ENCODE measurements at regions not wholly inside any gene's neighbourhood (a gene's known extent, or its start where the extent isn't known, plus 50 kb on each side); places are given as distances from the start of the nearest gene placed in this dataset.

- TF ChIP-seq, protein P1, sequence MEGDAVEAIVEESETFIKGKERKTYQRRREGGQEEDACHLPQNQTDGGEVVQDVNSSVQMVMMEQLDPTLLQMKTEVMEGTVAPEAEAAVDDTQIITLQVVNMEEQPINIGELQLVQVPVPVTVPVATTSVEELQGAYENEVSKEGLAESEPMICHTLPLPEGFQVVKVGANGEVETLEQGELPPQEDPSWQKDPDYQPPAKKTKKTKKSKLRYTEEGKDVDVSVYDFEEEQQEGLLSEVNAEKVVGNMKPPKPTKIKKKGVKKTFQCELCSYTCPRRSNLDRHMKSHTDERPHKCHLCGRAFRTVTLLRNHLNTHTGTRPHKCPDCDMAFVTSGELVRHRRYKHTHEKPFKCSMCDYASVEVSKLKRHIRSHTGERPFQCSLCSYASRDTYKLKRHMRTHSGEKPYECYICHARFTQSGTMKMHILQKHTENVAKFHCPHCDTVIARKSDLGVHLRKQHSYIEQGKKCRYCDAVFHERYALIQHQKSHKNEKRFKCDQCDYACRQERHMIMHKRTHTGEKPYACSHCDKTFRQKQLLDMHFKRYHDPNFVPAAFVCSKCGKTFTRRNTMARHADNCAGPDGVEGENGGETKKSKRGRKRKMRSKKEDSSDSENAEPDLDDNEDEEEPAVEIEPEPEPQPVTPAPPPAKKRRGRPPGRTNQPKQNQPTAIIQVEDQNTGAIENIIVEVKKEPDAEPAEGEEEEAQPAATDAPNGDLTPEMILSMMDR (IDR thresholded peaks at IDR 0.05; ENCODE audit: low read depth, low read length) = no peak
- TF ChIP-seq POLR2A (IDR thresholded peaks at IDR 0.05; ENCODE audit: extremely low read depth, insufficient read length) (no peak), MYC (IDR thresholded peaks at IDR 0.05; ENCODE audit: low read depth, low read length) (no peak)
- no peak overlapping the region for H3K4me3 ChIP-seq (ENCODE audit: low read depth, low read length)
- DNase-seq (ENCODE audit: low read depth) = no peak
Observed at GRCh38 chr6:156658186-156658965, 118.8 kb upstream of the ARID1B start.

GRCh38 chr6:156657296-156657695, 119.9 kb upstream of the ARID1B start:
- TF ChIP-seq, protein P1 (IDR thresholded peaks at IDR 0.05; ENCODE audit: low read depth, low read length) = no peak
- TF ChIP-seq, protein P2, sequence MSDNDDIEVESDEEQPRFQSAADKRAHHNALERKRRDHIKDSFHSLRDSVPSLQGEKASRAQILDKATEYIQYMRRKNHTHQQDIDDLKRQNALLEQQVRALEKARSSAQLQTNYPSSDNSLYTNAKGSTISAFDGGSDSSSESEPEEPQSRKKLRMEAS (IDR thresholded peaks at IDR 0.05; ENCODE audit: low read depth, low read length) = no peak
- TF ChIP-seq MYC (IDR thresholded peaks at IDR 0.05; ENCODE audit: low read depth, low read length) (no peak), POLR2A (IDR thresholded peaks at IDR 0.05; ENCODE audit: extremely low read depth, insufficient read length) (no peak)
- DNase-seq (ENCODE audit: low read depth) = no peak
- no peak overlapping the region for H3K4me3 ChIP-seq (ENCODE audit: low read depth, low read length)

DNA sequence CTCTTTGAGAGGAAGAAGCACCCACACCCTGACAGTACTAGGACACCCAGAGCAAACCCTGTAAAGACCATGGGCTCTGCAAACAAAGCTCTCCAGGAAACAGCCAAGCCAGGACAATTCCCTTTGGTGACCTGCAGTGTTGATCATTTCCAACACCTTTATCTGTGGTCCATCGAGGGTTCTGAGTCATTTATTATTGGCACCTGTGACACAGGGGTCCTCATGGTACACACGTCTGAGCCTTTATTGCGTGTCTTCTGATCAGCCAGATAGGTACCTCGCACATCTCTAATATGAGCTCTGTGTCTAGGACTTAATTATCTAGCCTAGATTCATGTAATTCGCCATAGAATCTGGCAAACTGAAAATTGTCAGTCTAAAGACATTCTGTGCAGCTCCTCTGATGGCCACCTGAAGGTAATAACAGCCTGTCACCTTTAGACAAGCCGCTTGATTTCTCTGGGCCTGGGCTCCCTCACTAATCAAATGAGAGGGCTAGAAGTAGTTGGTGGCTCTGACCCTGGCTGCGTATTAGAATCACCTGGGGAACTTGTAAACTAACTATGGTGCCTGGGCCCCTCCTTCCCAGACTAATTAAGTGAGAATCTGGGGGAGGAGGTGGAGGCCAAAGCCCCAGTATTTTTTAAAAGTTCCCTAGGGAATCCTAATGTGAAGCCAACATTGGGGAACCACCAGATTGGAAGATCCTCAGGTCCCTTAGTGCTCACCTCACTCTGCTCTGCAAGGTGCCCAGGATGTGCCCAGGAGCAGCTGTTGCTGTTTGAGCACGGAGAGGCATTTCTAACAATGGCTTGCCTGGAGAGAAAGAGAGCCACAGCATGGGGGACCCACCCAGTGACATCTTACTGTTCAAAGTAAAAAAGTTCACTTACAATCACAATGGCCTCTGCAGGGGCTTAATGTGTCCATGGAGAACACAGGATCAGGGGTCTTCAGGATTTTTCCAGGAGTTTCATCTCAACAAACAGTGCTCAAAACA, 122.0 kb upstream of the ARID1B start:
- no peak for DNase-seq (ENCODE audit: low read depth)
- TF ChIP-seq POLR2A (IDR thresholded peaks at IDR 0.05; ENCODE audit: extremely low read depth, insufficient read length) = no peak
- TF ChIP-seq, protein P2 (IDR thresholded peaks at IDR 0.05; ENCODE audit: low read depth, low read length) = no peak
- no peak overlapping the region for H3K4me3 ChIP-seq (ENCODE audit: low read depth, low read length)

- DNase-seq (ENCODE audit: low read depth) = no peak
Observed at GRCh38 chr6:156652231-156652750, 124.9 kb upstream of the ARID1B start.

DNA sequence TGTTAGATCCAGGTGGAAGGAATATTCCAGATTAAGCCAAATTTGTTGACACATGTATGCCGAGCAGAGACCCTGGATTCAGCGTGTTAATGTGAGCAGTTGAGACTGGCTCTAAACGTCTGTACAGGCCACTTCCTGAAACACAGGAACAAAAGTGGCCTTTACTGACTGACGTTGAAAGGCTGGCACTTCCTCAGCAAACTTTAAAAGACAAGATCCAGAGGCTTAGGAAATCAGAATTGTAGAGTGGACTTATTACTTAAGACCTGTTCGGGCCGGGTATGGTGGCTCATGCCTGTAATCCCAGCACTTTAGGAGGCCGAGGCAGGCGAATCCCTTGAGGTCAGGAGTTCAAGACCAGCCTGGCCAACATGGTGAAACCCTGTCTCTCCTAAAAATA, 125.7 kb upstream of the ARID1B start:
- no peak for TF ChIP-seq MYC (IDR thresholded peaks at IDR 0.05; ENCODE audit: low read depth, low read length)
- TF ChIP-seq, protein P2 (IDR thresholded peaks at IDR 0.05; ENCODE audit: low read depth, low read length) = no peak
- TF ChIP-seq POLR2A (IDR thresholded peaks at IDR 0.05; ENCODE audit: extremely low read depth, insufficient read length) = no peak
- TF ChIP-seq, protein P1 (IDR thresholded peaks at IDR 0.05; ENCODE audit: low read depth, low read length) = no peak
- no peak overlapping the region for H3K4me3 ChIP-seq (ENCODE audit: low read depth, low read length)
- DNase-seq (ENCODE audit: low read depth) = no peak

More at GRCh38 chr6:156652231-156652750, 124.9 kb upstream of the ARID1B start:
- H3K4me3 ChIP-seq (ENCODE audit: low read depth, low read length) = no peak overlapping the region
- TF ChIP-seq, protein P1 (IDR thresholded peaks at IDR 0.05; ENCODE audit: low read depth, low read length) = no peak
- TF ChIP-seq, protein P2 (IDR thresholded peaks at IDR 0.05; ENCODE audit: low read depth, low read length) = no peak
- TF ChIP-seq MYC (IDR thresholded peaks at IDR 0.05; ENCODE audit: low read depth, low read length) = no peak
